ENCODE measurements at regions not wholly inside any gene's neighbourhood (a gene's known extent, or its start where the extent isn't known, plus 50 kb on each side); places are given as distances from the start of the nearest gene placed in this dataset.

DNA sequence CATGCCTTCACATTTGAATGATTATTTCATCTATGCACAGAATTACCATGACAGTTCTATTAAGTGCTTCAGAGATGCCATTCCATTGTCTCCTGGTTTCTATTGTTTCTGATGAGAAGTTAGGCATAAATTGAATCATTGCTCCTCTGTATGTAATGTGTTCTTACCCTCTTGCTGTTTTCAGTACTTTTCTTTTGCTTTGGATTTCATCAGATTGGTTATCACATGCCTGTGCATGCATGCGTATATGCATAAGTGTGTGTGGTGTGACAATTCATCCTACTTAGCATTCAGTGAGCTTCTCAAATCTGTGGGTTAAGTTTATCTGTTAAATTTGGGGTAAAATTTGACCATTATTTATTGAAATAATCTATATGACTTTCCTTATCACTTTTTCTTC lies 263.3 kb upstream of the RND3 start:
- no peak overlapping the region for H3K27ac ChIP-seq
- no peaks in the 10 kb centered on the region for H3K36me3 ChIP-seq
- no peak for DNase-seq
- H3K4me3 ChIP-seq: no peak overlapping the region
- no peaks in the 10 kb centered on the region for H3K4me1 ChIP-seq
- no peaks in the 10 kb centered on the region for H3K27me3 ChIP-seq
- TF ChIP-seq, protein P1, sequence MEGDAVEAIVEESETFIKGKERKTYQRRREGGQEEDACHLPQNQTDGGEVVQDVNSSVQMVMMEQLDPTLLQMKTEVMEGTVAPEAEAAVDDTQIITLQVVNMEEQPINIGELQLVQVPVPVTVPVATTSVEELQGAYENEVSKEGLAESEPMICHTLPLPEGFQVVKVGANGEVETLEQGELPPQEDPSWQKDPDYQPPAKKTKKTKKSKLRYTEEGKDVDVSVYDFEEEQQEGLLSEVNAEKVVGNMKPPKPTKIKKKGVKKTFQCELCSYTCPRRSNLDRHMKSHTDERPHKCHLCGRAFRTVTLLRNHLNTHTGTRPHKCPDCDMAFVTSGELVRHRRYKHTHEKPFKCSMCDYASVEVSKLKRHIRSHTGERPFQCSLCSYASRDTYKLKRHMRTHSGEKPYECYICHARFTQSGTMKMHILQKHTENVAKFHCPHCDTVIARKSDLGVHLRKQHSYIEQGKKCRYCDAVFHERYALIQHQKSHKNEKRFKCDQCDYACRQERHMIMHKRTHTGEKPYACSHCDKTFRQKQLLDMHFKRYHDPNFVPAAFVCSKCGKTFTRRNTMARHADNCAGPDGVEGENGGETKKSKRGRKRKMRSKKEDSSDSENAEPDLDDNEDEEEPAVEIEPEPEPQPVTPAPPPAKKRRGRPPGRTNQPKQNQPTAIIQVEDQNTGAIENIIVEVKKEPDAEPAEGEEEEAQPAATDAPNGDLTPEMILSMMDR (IDR thresholded peaks at IDR 0.05): no peak
- TF ChIP-seq POLR2A (IDR thresholded peaks at IDR 0.05): no peak
- H3K9me3 ChIP-seq: no peaks in the 10 kb centered on the region

DNA sequence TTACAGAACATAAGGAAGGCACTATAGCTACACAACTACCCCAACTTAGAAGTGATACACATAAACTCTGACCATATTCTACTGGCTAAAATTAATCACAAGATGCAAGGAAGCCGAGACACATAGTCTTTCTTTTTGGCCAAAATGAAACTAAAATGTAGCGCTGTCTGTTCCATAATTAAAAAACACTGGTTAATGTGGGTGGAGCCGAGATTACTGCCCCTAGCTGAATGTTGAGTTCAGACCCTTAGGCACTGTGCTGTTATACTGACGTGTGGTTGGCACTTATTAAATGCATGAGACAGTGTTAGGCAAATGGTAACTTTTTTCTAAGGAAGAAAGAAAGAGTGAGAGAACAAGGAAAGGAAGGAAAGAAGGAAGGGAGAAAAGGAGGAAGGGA lies 254.6 kb upstream of the RND3 start:
- Histone ChIP-seq H3K9me3 (no peaks in the 10 kb centered on the region), H3K4me1 (no peaks in the 10 kb centered on the region), H3K27me3 (no peaks in the 10 kb centered on the region), H3K4me3 (no peak overlapping the region), H3K36me3 (no peaks in the 10 kb centered on the region), H3K27ac (no peak overlapping the region)
- TF ChIP-seq POLR2A (IDR thresholded peaks at IDR 0.05): no peak
- TF ChIP-seq, protein P1 (IDR thresholded peaks at IDR 0.05): no peak
- DNase-seq: no peak

DNA sequence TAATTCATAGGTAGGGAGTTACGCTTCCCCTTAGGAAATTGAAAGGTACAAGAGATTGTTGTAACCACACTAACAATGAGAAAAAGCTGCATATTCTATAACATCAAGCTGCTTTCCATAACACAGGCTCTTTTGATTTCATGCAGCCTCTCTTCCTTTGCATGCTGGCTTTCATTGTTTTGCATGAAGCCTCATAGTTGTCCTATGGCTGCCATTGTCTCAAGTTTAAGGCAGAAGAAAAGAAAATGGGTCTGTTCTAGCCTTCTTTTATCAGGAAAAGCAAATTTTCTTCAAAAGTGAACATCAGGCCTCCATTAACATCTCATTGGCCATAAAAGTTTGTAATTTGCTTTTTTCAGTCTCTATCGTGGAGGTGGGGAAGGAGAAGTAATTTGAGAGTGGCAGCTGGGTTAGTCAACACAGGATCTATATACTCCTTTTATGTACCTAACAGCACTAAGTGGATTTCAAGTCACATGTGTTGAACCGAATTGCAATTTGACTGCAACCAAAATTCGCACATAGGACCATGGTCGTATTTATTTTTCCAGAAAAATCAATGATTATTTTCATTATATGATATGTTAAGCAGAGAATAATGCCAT lies 248.5 kb upstream of the RND3 start:
- TF ChIP-seq, protein P1 (IDR thresholded peaks at IDR 0.05): no peak
- TF ChIP-seq POLR2A (IDR thresholded peaks at IDR 0.05): no peak
- Histone ChIP-seq H3K4me1 (no peaks in the 10 kb centered on the region), H3K36me3 (no peaks in the 10 kb centered on the region), H3K4me3 (no peak overlapping the region), H3K27ac (no peak overlapping the region), H3K9me3 (no peaks in the 10 kb centered on the region), H3K27me3 (no peaks in the 10 kb centered on the region)
- no peak for DNase-seq

DNA sequence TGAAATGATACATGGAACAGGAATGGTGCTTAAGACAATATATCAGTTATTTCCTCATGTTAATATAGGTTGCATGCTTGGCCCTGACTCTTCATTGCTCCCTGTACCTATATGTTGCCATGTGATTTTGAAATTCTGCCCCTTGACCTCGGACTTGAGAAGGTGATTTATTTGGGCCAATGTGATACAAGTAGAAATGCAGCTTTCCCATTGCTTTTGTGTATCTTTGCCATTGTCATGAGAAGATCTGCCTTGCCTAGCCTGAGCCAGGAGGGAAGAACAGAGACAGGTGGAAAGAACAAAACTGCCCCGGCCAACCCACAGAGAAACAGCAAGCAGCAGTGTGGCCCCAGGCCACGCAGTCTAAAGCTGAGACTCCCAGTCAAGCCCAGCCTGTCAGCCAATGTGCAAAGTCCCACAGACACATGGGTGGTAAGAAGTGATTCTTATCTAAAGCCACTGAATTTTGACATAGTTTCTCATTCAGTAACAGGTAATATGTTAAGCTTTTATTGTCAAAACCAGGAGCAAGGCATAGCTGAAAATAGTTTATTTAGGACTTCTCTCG lies 245.7 kb upstream of the RND3 start:
- Histone ChIP-seq H3K27ac (no peak overlapping the region), H3K36me3 (no peaks in the 10 kb centered on the region), H3K4me3 (no peak overlapping the region), H3K27me3 (no peaks in the 10 kb centered on the region), H3K4me1 (no peaks in the 10 kb centered on the region), H3K9me3 (no peaks in the 10 kb centered on the region)
- no peak for TF ChIP-seq POLR2A (IDR thresholded peaks at IDR 0.05)
- TF ChIP-seq, protein P1 (IDR thresholded peaks at IDR 0.05): no peak
- DNase-seq: no peak

DNA sequence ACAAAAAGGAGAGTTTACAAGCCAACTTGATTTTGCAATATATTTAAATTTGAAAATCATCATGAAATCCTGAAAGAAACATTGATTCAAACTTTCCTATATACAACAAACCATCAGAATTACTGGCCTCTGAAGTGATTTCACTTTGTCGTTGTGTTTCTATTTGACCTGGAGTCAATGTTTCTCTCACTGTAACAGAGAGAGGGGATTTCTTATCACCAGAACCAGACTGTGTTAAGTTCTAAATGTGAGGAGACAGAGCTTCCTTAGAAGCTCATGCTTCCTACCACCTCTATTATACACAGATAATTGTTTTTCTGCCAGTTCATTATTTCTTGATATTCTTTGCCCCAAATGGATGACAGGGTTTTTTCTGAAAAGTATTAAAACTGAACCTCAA lies 245.0 kb upstream of the RND3 start:
- no peaks in the 10 kb centered on the region for H3K4me1 ChIP-seq
- no peaks in the 10 kb centered on the region for H3K36me3 ChIP-seq
- H3K4me3 ChIP-seq: no peak overlapping the region
- no peak for TF ChIP-seq POLR2A (IDR thresholded peaks at IDR 0.05)
- TF ChIP-seq, protein P1 (IDR thresholded peaks at IDR 0.05): no peak
- DNase-seq: no peak
- no peaks in the 10 kb centered on the region for H3K9me3 ChIP-seq
- no peak overlapping the region for H3K27ac ChIP-seq
- no peaks in the 10 kb centered on the region for H3K27me3 ChIP-seq
